NOMO-1 (cell line): ENCODE measurements at regions not wholly inside any gene's neighbourhood (a gene's known extent, or its start where the extent isn't known, plus 50 kb on each side); places are given as distances from the start of the nearest gene placed in this dataset.
"Not testable (repeated sequence)": the region's sequence is repeated elsewhere in the genome, so short reads cannot be mapped to it uniquely, and the experiment has no call there.

Source experiments
- DNase-seq, 2 experiments: peaks; one replicate each; lab custom pipeline; 2025; ENCODE audit not compliant: unreplicated experiment in 2 of 2; lab: John Stamatoyannopoulos, UW

DNA sequence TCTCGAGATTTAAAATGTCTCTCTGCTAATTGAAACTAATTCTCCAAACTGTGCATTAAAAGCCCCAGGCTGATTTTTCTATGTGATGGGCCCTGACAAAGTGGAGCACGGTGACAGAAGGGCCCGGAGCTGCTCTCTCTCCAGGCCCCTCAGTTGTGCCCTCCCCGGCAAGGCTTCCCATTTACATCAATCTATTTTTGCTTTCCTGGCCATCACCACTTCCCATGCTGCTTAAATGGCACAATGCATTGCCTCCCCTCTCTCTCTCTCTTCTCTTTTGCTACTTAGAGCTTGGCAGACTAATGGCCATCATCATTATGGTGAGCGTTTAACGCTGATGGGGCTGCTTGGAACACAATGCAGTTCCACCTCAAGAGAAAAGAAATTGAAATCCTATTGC lies 270.7 kb upstream of the DIO3 start:
- no peak for DNase-seq

- no peak for DNase-seq
Measured at GRCh38 chr14:101291390-101291789, 269.9 kb upstream of the DIO3 start.

- DNase-seq = no peak
Measured at GRCh38 chr14:101292448-101292847, 268.8 kb upstream of the DIO3 start.

DNA sequence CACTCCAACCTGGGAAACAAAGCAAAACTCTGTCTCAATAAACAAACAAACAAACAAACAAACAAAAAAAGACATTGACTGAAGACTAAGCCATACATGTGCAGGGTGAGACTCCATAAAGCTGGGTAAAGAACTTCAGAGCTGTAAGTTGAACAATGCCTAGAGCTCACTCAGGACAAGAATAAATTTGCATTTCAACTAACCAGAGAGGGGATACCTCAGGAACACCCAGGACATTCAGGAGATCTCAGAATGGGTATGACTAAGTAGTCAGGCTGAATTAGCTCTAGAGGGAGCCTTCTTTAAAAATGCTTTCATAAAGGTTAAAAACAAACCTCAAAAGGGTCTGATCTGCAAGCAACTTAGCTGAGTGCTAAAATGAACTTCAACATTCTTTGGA lies 267.7 kb upstream of the DIO3 start:
- DNase-seq = no peak

GRCh38 chr14:101294136-101294535 lies 267.2 kb upstream of the DIO3 start:
- DNase-seq = no peak

DNA sequence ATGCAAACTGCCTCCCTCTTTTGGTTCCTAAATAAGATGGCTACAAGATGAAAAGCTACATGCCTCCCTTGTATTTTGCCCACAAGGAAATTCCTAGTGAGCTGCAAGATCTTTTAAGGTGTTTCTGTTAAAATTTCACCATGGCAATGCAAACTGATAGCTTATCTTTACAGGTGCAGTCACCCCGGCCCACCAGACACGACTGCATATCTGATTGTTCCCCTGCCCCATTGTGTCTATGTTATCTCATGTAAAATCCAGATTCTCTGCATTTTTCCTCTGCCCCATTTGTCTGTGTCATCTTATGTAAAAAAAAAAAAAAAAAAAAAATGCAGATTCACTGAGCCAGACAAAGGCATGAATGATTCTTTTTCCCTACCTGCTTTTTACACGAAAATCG lies 261.5 kb upstream of the DIO3 start:
- DNase-seq = not testable (repeated sequence)

DNA sequence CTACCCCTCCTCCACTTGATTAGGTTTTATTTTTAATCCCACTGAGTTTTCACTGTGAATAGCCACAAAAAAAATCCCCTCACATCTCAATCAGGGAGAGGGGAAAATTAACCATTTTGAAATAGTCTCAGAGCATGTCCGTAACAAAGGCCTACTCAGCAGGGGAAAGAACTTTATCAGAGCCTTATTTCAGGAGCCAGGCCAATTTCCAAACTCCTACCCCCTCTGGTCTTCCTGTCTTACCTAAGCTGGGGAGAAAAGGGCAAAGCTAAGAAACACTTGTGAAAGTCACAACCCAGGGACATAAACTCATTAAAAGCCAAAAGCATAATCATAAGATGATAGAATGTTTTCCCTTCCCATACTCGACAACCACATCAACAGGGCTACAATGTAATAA lies 260.3 kb upstream of the DIO3 start:
- DNase-seq = no peak

DNA sequence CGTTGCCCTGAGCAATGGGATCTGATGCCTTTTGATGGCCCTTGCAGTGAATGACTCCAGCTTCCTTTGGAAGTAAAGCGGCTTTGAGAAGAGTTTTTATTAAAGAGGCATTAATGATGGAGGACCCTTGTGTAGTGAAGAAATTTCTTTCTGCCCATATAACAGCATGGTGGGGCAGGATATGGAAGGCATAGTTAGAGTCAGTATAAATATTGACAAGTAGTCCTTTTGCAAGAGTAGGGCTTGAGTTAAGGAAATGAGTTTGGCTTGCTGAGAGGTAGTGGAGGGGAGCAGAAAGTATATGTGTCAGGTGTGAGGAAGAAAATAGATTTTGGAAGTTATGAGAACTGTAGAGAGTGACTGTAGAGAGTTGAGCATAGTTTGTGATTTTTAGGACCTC lies 254.1 kb upstream of the DIO3 start:
- DNase-seq = not testable (repeated sequence)

- DNase-seq = not testable (repeated sequence)
Measured at GRCh38 chr14:101311186-101311585, 250.1 kb upstream of the DIO3 start.

- no peak for DNase-seq
Measured at GRCh38 chr14:101313268-101313667, 248.0 kb upstream of the DIO3 start.

DNA sequence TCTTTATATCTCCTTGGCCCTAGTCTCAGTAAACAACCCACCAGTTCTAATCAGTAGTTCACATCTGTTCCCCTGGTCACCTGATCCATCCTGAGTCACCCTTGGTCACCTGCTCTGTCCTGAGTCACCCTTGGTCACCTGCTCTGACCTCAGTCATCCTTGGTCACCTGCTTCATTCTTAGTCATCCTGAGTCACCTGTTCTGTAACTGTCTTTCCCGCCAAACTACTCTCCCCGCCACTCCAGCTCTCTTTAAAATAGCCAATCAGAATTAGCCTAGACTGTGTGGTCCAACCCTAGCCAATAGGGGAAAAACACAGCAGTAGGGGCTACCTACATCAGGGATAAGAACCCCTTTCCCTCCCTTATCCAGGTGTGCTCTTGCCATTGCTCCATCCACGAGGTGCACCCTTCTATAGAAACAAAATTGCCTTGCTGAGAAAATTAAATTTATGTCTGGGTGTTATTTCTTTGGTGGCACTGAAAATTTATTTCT lies 245.4 kb upstream of the DIO3 start:
- DNase-seq = no peak

GRCh38 chr14:101318271-101318670 lies 243.0 kb upstream of the DIO3 start:
- no peak for DNase-seq

DNA sequence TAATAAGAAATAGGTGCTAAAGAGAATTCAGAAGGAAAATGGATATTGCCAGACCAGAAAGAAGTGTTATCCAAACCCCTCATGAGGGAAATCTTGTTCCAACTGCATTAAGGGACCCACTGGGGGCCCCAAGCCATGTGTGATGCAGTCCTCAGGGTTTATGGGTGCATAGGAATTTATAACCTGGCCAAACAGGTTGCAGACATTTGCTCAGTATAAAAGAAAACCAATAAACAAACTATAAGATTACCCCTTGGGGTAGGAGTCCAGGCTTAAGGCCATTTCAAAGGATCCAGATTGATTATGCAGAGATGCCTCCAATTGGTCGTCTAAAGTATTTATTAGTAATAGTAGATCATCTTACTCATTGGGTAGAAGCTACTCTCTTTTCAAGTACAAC lies 240.9 kb upstream of the DIO3 start:
- no peak for DNase-seq

DNA sequence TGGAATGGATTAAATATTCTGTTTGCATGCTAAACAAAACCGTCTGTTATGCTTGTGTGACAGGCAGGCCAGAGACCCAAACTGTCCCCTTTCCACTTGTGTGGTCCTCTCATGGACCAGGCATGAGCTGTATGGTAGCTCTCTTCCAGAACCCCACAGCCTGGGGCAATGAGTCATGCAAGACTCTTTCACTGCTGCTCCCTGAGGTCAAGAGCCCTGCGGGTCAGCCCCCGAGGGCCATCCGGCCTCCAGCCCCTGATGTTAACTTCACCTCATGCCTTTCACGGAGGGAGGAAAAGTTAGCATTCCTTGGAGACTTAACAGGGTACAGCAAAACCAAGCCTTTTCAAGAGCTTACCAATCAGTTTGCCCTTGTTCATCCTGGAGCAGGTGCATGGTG lies 239.1 kb upstream of the DIO3 start:
- DNase-seq = no peak

DNA sequence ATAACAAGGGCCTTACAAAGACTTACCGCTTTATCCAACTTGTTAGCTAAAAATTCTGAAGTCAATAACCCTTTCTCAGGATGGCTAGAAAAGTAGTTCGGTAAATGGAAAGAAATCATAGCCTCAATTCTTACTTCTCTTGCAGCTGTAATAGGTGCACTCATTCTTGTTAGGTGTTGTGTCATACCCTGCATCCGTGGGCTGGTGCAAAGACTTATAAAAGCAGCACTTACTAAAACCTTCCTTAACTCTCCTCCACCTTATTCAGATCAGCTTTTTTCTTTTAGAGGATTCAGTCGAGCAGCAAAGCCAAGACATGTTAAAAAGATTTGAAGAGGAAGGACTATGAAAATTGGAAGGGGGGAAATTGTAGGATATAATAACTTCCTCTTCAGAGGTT lies 238.2 kb upstream of the DIO3 start:
- no peak for DNase-seq

GRCh38 chr14:101323614-101324235 lies 237.6 kb upstream of the DIO3 start:
- DNase-seq = not testable (repeated sequence)

DNA sequence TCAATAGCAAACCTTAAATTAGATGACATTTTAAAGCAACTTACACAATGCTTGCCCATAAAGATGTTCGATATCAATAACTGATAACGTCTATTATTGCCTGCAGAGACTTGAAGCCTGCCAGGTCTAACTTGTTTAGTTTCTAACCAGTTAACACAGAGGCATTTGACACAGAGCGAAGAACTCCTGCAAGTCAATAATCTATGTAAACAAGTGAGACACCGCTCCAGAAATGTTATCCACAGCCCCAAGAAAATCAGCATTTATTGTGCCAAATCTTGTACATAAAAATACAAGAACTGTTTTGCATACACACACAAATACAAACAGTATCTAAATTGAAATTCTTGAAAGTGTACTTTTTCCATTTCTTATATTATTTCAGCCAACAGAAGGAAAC lies 236.0 kb upstream of the DIO3 start:
- no peak for DNase-seq

GRCh38 chr14:101328412-101329028 lies 232.8 kb upstream of the DIO3 start:
- DNase-seq = peak in 1 of 2 experiments; percentile 3

- DNase-seq = no peak
Measured at GRCh38 chr14:101330416-101331140, 230.7 kb upstream of the DIO3 start.

GRCh38 chr14:101331141-101331525 lies 230.2 kb upstream of the DIO3 start:
- no peak for DNase-seq

DNA sequence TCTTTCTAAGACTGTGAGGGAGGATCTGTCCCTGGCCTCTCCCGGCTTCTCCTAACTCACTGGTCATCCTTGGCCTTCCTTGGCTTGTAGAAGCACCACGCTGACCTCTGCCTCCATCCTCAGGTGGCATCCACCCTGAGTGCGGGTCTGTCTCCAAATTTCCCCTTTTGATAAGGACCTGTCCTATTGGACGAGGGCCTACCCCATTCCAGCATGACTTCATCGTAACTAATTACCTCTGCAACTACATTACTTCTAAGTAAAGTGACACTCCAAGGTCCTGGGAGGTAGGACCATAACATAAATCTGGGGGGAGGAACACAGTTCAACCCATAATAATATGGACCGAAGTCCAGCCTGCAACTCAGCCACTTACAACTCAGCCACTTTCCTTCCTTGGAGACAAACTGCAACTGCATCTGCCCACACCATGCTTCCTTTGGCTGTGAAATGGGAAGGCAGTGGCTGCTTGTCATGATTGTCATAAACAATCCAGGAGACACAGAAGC lies 229.6 kb upstream of the DIO3 start:
- no peak for DNase-seq

DNA sequence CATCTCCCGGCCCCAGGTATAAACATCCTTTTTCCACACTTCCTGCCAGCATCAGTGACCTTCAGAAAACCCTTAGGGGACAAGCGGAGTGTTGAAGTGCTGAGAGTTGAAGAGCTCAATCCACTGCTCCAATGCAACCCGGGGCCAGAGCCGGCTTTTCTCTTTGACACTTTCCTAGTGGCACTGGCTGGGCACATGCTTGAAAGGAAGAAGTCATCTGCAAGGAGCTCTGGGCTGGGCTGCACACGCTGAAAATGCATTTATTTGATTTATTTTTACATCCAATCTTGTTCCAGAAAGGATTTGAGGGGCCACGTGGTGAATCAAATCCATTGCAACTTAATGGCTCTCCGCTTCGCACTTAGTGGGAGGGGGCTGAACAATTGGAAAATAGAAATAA lies 229.0 kb upstream of the DIO3 start:
- DNase-seq = no peak
